GM18505 (cell line): ENCODE measurements at regions not wholly inside any gene's neighbourhood (a gene's known extent, or its start where the extent isn't known, plus 50 kb on each side); places are given as distances from the start of the nearest gene placed in this dataset.
A peak's percentile ranks its signal among the peaks of the same experiment; 100 is the strongest.

Source experiments
- ATAC-seq: cut with Tn5 transposase; IDR thresholded peaks from one replicate; pipeline ENCODE4 v1.9.1; 2021; ENCODE audit not compliant: unreplicated experiment
- POLR2A ChIP-seq: IDR thresholded peaks from 4 replicates; pipeline ENCODE4 v1.6.1; 2011; ENCODE audit warnings: borderline replicate concordance; ENCODE audit not compliant: insufficient read depth, insufficient read length; ENCODE audit errors: extremely low read depth

GRCh38 chr2:79272616-79273015, 113.1 kb upstream of the REG3A start:
- no peak for TF ChIP-seq POLR2A
- ATAC-seq: no peak

GRCh38 chr2:79271456-79271855, 111.9 kb upstream of the REG3A start:
- TF ChIP-seq POLR2A: no peak
- no peak for ATAC-seq

- TF ChIP-seq POLR2A: no peak
Observed at GRCh38 chr2:79260848-79261247, 101.3 kb upstream of the REG3A start.

GRCh38 chr2:79259959-79260358, 100.4 kb upstream of the REG3A start:
- no peak for ATAC-seq
- TF ChIP-seq POLR2A: no peak

More at GRCh38 chr2:79260848-79261247, 101.3 kb upstream of the REG3A start:
- no peak for ATAC-seq

GRCh38 chr2:79259296-79259695, 99.7 kb upstream of the REG3A start:
- TF ChIP-seq POLR2A: no peak
- no peak for ATAC-seq

GRCh38 chr2:79253243-79253774, 93.8 kb upstream of the REG3A start:
- no peak for TF ChIP-seq POLR2A
- no peak for ATAC-seq

GRCh38 chr2:79250656-79251055, 91.1 kb upstream of the REG3A start:
- TF ChIP-seq POLR2A: no peak
- ATAC-seq: no peak

- ATAC-seq: no peak
- no peak for TF ChIP-seq POLR2A
Observed at GRCh38 chr2:79248776-79249175, 89.2 kb upstream of the REG3A start.

- no peak for TF ChIP-seq POLR2A
Observed at GRCh38 chr2:79235135-79235534, 75.6 kb upstream of the REG3A start.

GRCh38 chr2:79223539-79223938, 64.0 kb upstream of the REG3A start:
- ATAC-seq: no peak

More at GRCh38 chr2:79235135-79235534, 75.6 kb upstream of the REG3A start:
- no peak for ATAC-seq

GRCh38 chr2:79219383-79219988, 59.9 kb upstream of the REG3A start:
- no peak for TF ChIP-seq POLR2A
- peak; percentile 86 for ATAC-seq

More at GRCh38 chr2:79223539-79223938, 64.0 kb upstream of the REG3A start:
- no peak for TF ChIP-seq POLR2A

GRCh38 chr2:79210274-79210917, 50.8 kb upstream of the REG3A start:
- no peak for TF ChIP-seq POLR2A
- no peak for ATAC-seq
